ENCODE measurements at regions not wholly inside any gene's neighbourhood (a gene's known extent, or its start where the extent isn't known, plus 50 kb on each side); places are given as distances from the start of the nearest gene placed in this dataset.

GRCh38 chr4:38290366-38290765, 330.2 kb downstream of the PTTG2 start:
- Histone ChIP-seq H3K4me3 (no peak overlapping the region), H3K27me3 (no peaks in the 10 kb centered on the region), H3K27ac (no peak overlapping the region), H3K9me3 (ENCODE audit: low read depth) (no peaks in the 10 kb centered on the region), H3K4me1 (ENCODE audit: low read depth) (no peaks in the 10 kb centered on the region), H3K36me3 (no peaks in the 10 kb centered on the region)
- DNase-seq (ENCODE audit: low read depth in 1 of 2, low spot score in 1 of 2), result peak in 1 of 2 donors; percentile 68
- TF ChIP-seq CTCF (IDR thresholded peaks at IDR 0.05; ENCODE audit: low read depth, low read length), result no peak

GRCh38 chr4:38290914-38291313, 330.7 kb downstream of the PTTG2 start:
- Histone ChIP-seq H3K27ac (no peak overlapping the region), H3K4me3 (no peak overlapping the region), H3K9me3 (ENCODE audit: low read depth) (no peaks in the 10 kb centered on the region), H3K36me3 (no peaks in the 10 kb centered on the region), H3K27me3 (no peaks in the 10 kb centered on the region), H3K4me1 (ENCODE audit: low read depth) (no peaks in the 10 kb centered on the region)
- no peak for DNase-seq (ENCODE audit: low read depth in 1 of 2, low spot score in 1 of 2)
- TF ChIP-seq CTCF (IDR thresholded peaks at IDR 0.05; ENCODE audit: low read depth, low read length), result no peak

GRCh38 chr4:38292529-38292928, 332.3 kb downstream of the PTTG2 start:
- Histone ChIP-seq H3K27ac (no peak overlapping the region), H3K36me3 (no peaks in the 10 kb centered on the region), H3K4me3 (no peak overlapping the region), H3K4me1 (ENCODE audit: low read depth) (no peaks in the 10 kb centered on the region), H3K9me3 (ENCODE audit: low read depth) (no peaks in the 10 kb centered on the region), H3K27me3 (no peaks in the 10 kb centered on the region)
- no peak for DNase-seq (ENCODE audit: low read depth in 1 of 2, low spot score in 1 of 2)
- no peak for TF ChIP-seq CTCF (IDR thresholded peaks at IDR 0.05; ENCODE audit: low read depth, low read length)

- Histone ChIP-seq H3K27me3 (no peaks in the 10 kb centered on the region), H3K9me3 (ENCODE audit: low read depth) (no peaks in the 10 kb centered on the region), H3K4me1 (ENCODE audit: low read depth) (no peaks in the 10 kb centered on the region), H3K36me3 (no peaks in the 10 kb centered on the region), H3K27ac (no peak overlapping the region), H3K4me3 (no peak overlapping the region)
- no peak for TF ChIP-seq CTCF (IDR thresholded peaks at IDR 0.05; ENCODE audit: low read depth, low read length)
- DNase-seq (ENCODE audit: low read depth in 1 of 2, low spot score in 1 of 2), result no peak
These were observed 334.0 kb downstream of the PTTG2 start for GRCh38 chr4:38294238-38294637.

GRCh38 chr4:38297061-38297460, 336.9 kb downstream of the PTTG2 start:
- H3K4me1 ChIP-seq (ENCODE audit: low read depth), result no peaks in the 10 kb centered on the region
- no peaks in the 10 kb centered on the region for H3K27me3 ChIP-seq
- H3K4me3 ChIP-seq, result no peak overlapping the region
- TF ChIP-seq CTCF (IDR thresholded peaks at IDR 0.05; ENCODE audit: low read depth, low read length), result no peak
- no peaks in the 10 kb centered on the region for H3K9me3 ChIP-seq (ENCODE audit: low read depth)
- DNase-seq (ENCODE audit: low read depth in 1 of 2, low spot score in 1 of 2), result no peak
- H3K27ac ChIP-seq, result no peak overlapping the region
- H3K36me3 ChIP-seq, result no peaks in the 10 kb centered on the region
